ENCODE measurements at regions not wholly inside any gene's neighbourhood (a gene's known extent, or its start where the extent isn't known, plus 50 kb on each side); places are given as distances from the start of the nearest gene placed in this dataset.
"Not testable (repeated sequence)": the region's sequence is repeated elsewhere in the genome, so short reads cannot be mapped to it uniquely, and the experiment has no call there.

DNA sequence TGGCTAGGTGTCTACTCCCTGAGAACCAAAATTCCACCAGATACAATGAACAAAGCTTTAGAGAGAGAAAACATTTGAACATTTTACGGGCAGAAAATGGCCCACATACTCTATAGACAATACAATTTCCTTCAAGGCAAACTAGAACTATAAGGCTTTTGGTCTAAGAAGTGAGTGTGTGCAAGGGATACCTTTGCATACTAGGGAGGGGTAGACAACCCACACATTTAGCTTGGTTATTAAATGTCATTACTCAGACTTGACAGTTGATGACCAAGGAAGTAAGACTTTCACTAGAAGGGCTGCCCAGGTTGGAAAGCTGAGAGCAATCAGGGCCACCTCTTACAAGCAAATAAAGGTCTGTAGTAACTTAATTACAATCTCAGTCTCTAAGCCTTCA is 64.0 kb upstream of the PLEKHM1 start:
- DNase-seq (ENCODE audit: low read depth in 3 of 3): not testable (repeated sequence)

DNA sequence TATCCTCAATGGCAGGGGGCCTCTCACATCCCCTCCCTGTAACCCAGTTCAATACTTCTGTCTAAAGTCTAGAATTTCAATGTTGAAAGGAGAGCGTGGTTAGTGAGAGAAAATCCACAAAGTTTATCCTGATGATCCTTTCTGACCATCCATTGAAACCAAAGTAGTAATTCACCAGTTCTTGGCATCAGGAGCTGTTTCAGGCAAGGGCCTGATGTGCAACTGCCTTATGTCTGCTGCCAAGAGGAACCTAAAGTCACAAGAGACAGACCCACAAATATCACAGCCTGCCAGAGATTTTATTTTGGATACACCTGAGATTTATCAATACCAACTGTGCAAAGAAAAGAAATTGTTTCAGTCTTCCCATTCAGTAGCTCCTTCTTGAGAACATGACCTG is 68.3 kb upstream of the PLEKHM1 start:
- DNase-seq (ENCODE audit: low read depth in 3 of 3): not testable (repeated sequence)

DNA sequence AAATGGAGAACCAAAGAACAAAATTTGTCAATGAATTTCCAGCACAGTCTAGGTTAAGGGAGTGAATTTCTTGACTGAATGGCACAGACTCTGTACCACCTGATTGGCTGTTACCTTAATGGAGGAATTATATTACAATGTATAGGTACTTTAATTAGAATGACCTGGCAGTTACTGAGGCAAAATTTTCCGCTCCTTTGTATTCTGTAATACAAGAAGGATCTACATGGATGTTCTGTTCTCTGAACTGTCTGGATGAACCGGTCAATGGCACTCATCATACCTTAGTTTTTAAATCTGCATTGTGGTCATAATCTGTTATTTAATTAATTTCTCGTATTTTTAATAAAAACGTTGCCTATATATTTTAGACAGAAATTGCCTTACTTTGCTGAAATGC is 72.3 kb upstream of the PLEKHM1 start:
- DNase-seq (ENCODE audit: low read depth in 3 of 3): not testable (repeated sequence)

DNA sequence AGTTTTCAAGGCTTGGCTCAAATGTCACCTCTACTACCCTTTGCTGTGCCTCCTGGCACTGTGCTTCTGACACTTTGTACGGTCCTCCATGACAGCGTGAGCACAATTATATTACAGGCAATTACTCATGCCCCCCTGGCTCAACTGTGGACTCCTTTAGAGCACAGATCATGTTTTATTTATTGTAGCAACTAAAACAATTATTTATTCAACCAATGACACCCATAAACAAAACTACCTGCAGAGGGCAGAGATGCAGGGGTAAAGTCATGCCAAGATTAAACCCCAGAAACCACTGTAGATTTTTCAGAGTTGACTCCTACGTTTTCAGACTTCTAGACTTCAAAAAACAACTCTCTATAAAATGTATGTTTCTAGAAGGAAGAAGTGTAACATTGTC is 72.8 kb upstream of the PLEKHM1 start:
- DNase-seq (ENCODE audit: low read depth in 3 of 3): not testable (repeated sequence)

DNA sequence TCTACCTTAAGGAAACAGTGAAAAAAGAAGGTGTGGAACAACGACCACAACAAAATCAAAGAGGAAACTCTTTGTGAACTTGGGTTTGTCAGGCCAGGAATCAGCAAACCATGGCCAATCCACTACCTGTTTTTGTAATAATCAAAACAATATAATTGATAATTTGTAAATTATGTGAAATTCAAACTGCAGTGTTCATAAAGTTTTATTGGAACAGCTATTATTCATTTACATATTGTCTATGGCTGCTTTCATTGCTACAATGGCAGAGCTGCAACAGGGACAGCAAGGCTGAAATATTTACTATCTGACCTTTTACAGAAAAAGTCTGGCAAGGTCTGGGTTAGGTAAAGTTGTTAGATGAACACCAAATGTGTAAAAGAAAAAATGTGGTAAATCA is 77.8 kb upstream of the PLEKHM1 start:
- not testable (repeated sequence) for DNase-seq (ENCODE audit: low read depth in 3 of 3)

DNA sequence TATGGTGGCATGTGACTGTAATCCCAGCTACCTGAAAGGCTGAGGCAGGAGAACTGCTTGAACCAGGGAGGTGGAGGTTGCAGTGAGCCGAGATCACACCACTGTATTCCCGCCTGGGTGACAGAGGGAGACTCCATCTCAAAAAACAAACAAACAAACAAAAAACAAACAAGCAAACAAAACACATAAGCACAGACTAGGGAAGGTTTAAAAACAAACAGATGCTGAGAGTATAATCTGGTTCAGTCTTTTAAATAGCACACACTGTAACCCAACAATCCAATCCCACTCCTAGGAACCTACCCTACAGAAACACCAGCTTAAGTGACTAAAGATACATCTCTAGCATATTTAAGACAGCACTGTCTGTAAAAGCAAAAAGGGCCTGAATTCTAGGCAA is 82.8 kb upstream of the PLEKHM1 start:
- not testable (repeated sequence) for DNase-seq (ENCODE audit: low read depth in 3 of 3)

DNA sequence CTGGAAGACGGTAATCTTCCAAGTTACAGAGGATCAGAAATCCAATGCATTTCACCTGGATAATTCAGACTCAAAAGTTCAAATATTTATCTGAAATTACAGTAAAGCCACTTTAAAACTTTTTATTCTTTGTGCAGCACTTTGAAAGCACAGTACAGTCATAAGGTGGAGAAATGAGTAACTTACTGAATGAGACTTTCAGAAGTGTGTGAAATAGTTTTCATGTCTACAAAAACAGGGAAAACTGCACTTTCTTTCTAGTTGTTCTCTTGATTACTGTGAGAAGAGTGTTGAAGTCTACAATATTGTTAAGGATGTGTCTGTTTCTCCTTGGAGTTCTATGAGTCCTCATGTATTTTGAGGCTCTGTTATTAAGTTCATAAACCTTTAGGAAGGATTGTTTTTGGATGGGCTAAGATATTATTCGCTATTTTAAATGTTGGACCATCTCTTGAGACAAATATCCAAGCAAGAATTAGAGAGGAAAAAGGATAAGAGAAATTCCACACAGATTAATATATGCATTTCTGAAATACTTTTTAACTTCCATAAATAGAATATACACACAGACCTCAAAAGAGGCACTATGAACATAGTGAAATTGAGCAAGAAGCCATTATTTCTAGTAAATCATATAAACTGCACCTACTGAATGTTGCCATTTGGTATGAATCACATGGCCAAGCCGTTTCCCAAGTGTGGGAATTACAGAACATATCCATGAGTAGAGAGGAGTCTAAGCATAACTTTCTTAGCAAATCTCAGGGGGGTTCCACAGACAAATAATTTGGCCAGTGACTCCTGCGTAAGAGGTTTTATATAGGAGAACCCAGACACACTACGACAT is 83.6 kb upstream of the PLEKHM1 start:
- no peak for DNase-seq (ENCODE audit: low read depth in 3 of 3)

DNA sequence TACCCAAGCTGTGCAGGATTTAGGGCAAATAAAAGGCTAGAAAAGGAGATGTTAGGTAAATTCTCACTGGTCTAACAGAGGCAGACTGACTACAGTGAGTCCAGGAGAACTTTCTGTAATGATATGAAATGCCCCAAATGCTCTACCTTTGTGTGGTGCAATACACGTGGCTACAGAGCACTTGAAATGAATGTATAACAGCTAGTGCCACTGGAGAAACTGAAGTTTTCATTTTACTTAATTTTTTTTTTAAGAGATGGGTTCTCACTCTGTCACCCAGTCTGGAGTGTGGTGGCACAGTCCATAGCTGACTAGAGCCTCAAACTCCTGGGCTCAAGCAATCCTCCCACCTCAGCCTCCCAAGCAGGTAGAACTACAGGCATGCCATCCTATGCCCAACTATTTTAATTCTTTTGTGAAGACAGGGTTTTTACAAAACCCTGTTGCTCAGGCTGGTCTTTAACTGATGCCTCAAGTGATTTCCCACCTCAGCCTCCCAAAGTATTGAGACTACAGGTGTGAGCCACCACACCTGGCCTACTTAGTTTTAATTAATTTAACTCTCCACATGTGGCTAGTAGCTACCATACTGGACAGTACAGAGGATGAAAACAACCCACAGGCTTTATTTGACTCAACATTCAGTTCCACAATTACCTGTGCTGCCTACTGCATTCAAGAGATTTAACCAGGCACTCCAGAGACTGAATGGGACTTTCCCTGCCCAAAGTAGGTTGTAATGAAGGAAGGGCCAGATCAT is 84.8 kb upstream of the PLEKHM1 start:
- DNase-seq (ENCODE audit: low read depth in 3 of 3): no peak

DNA sequence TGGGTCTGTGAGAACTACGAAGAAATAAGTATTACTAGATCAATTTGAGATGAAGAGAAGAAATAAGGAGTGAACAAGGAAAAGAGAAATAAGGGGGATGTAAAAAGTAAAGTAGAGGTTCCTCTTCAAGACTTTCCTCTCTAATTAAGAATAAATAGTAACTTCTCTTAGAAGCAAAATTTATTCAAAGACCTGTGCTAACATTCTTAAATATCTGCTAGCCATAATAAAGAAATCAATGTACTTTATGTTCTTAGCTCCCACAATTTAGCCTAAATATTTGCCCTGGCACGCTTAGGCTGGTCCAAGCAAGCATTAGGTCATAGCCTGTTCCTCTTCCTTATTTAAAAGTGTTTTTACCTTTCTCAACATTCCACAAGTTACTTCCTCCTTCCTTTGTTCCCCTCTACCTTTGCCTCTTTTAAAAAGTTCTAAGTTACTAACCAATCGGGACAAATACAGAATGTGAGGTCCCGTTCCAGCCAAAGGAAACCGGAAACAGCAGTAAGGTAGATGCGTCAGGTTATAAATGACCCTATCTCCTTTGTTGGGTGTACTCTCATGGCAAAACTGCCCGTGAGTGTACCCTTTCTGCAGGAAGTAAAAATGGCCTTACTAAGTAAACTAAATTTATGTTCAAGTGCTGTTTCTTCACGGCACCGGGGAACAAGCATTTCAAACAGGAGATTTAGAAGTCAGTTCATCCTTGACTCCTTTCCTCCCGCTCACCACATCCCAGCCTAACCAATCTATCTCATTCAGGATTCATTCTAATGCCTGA is 86.2 kb upstream of the PLEKHM1 start:
- DNase-seq (ENCODE audit: low read depth in 3 of 3): not testable (repeated sequence)

DNA sequence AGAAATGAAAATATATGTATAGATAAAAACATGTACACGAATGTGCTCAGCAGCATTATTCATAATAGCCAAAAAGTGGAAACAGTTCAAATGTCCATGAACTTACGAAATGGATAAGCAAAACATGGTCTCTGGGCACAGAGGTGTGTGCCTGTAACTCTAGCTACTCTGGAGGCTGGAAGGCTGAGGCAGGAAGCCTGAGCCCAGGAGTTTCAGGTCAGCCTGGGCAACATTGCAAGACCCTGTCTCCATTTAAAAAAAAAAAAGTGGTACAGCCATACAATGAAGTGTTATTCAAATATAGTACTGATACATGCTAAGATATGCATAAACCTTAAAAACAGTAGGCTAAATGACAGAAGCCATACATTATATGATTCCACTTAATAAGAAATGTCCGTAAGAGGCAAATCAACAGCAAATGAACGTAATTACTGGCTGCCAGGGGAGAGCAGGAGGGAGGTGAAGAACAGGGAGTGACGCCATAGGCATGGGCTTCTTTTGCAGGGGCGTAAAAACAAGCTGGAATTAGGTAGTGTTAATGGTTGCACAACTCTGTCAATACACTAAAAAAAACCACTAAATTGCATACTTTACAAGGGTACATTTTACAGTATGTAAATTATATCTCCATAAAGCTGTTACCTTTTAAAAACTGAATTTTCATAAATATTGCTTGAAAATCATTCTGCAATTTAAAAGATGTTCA is 87.2 kb upstream of the PLEKHM1 start:
- no peak for DNase-seq (ENCODE audit: low read depth in 3 of 3)

DNA sequence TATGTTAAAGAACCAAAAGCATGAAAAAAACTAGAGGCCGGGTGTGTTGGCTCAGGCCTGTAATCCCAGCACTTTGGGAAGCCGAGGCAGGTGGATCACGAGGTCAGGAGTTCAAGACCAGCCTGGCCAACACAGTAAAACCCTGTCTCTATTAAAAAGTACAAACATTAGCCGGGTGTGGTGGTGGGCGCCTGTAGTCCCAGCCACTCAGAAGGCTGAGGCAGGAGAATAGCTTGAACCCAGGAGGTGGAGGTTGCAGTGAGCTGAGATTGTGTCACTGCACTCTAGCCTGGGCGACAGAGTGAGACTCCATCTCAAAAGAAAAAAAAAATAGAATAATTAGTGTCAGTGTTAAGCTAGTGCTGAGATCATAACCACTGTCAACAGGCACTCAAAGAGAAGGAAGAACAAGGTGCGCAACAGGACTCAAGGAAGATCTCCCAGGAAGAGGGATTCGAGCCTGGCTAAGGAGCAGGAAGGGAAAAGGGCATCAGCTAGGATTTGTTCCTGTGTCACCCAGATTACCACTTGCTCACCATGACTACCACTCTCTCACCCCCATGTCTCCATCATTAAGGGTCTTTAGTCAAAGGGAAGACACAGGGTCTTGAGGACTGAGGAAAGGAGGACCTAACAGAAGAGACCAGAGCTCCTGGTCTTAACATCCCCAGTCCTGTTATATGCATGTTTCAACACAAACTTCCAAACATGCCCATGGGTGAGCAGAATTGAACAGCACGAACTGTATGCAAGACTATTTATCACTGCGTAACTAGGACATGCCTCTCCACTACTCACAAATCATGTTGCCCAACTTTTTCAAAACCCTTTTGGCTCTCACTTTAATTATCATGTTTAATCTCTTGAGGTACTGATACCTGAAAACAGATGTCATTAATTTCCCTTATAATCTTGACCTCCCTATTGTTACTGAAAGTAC is 88.3 kb upstream of the PLEKHM1 start:
- DNase-seq (ENCODE audit: low read depth in 3 of 3): no peak

DNA sequence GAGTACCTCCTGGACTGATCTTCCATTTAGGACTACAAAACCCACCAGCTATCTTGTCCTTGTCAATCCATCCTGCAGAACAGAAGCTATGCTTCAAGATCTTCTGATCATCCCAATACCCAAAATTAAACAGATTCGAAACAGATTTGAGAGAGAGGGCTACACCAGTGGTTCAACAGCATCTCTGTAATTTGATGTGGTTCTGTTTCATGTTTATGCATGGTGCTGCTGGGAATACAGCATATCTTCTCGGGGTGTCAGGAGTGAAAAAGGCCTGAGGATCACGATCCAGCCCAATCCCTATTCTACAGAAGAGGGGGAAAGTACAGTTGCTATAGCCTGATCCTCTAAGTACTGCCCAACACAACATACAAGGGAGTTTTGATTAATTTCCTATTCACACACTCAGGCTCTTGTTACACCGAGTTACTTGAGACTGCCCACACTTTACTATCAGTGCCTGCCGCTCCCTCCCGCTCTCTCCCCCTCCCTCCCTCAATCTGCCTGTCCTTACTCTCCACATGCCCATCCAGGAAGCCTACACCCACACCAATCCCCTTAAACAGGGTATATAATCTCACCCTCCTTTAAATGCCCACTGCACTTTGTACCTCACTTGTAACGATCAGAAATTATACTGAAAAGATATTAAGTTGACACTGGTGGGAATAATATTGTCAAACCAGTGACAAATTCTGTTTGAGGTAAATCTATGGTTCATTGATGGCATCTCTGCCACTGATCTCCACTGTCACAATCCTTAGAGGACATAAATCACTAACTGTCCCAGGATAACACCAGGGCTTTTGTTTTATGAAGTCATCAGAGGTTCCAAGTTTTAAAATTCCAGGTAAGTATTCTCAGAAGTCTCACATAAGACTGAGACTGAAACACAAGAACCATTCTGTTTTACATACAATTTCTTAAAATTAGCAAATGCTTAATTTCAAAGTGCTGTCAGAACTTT is 89.3 kb upstream of the PLEKHM1 start:
- no peak for DNase-seq (ENCODE audit: low read depth in 3 of 3)

DNA sequence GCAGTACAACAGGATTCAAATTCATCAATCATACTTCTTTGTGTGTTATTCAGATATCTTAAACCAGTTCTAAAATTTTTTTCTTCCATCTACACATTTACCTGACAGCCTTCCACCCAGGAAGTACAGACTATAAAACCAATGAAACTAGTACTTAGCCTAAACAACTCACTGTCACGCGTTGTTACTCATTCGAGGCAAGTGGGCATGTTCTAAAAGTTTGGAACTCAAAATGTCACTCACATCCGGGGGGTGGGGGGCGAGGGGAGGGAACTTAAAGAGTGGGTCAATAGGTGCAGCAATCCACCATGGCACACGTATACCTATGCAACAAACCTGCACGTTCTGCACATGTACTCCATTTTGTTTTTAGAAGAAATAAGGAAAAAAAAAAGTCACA is 90.4 kb upstream of the PLEKHM1 start:
- no peak for DNase-seq (ENCODE audit: low read depth in 3 of 3)

DNA sequence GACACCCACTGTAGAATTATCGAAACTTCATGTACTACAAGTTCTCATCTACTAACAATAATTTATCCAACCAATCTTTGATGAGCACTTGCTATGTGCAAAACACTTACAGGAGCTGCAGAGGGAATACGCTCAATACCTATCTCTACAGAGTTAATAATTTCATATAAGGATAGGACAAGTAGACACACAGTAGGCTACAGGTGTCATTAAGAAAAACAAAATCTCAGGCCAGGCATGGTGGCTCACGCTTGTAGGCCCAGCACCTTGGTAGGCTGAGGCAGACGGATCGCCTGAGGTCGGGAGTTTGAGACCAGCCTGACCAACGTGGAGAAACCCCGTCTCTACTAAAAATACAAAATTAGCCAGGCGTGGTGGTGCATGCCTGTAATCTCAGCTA is 91.3 kb upstream of the PLEKHM1 start:
- no peak for DNase-seq (ENCODE audit: low read depth in 3 of 3)

DNA sequence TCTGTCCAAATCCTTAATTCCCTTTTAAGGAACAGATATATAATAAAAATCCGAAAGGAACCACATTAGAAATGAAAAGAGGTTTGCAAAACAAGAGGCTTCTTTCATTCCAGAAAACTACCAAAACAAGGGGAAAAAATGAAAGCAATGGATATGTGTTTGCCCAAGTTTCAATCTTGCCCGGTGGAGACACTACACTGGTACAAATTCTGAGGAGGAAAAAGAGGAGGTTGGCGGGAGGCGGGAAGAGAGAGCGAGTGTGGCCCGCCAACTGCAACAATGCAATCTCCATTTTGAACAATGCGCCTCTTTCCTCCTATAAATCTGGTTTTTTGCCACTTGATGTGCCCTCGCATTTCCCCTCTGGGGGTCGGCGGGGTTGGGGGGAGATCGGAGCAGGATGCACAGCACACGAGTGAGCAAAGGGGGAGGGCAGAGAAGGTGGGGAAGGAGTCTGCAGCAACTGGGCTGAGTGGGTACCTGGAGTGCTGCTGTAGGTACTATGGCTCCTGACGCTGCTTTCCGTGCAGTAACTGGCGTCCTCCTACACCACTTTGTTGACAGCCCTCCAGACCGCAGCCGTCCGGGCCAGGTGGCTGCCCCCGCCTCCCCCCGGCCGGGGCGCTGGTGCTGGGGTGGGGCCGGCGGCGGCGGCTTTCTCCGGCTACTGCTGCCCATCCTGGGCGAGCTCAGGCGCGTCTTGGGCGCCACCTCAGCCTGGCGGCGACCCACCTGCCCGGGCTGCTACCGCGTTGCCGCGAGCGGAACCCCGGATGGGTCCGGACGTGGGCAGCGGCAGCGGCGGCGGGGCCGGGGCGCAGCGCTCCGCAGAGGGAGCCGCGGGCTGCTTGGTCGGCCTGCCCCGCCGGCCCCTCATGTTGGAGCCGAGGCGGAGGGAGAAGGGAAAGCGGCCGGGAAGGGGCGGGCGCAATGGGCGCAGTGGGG is 93.8 kb upstream of the PLEKHM1 start:
- DNase-seq (ENCODE audit: low read depth in 3 of 3): peak; percentile 37 to 63 (median 52)

DNA sequence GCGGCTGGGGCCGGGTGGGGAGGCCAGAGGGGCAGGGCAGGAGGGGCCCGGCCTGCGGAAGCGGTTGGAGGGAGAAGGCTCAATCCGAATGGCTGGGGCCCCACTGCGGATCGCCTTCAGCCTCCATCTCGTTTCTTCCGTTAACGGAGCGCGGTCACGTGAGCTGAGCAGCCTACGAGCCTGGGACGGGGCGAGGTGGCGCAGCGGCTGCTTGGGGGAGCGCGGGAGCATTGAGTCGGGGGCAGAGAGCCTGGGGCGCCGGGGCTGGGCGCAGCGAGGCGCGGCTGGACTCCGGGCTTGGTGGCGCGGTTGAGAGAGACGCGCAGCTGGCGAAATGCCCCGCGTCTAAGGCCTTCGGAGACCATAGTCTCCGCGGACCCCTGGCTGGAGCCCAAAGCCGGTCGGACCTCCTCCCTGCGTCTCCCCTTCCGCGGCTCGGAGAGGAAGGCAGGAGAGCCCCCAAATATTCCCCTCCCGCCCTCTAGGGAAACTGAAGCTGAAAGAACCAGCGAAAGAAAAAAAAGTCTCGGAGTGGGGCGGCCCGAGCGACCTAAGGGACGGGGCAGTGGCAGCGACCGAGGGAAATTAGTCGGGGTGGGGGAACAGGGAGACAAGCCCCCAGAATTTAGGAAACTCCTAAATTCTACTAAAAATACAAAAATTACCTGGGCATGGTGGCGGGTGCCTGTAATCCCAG is 94.7 kb upstream of the PLEKHM1 start:
- peak; percentile 73 to 87 (median 83) for DNase-seq (ENCODE audit: low read depth in 3 of 3)

All from stimulated activated CD4-positive, alpha-beta T cell treated with anti-CD3 and anti-CD28 coated beads, TNF-alpha, amount 100 ng/mL, for 24 hours (primary cell).